ENCODE measurements at regions not wholly inside any gene's neighbourhood (a gene's known extent, or its start where the extent isn't known, plus 50 kb on each side); places are given as distances from the start of the nearest gene placed in this dataset.

GRCh38 chr13:39232401-39232980 lies 194.2 kb downstream of the NHLRC3 start:
- Histone ChIP-seq H3K27ac (ENCODE audit: low read depth in 2 of 2, low read length in 2 of 2) (no peak overlapping the region), H3K4me1 (ENCODE audit: control insufficient read depth in 2 of 2, insufficient read depth in 2 of 2, low read length in 2 of 2) (no peaks in the 10 kb centered on the region), H3K9me3 (ENCODE audit: control insufficient read depth in 2 of 2, low read length in 2 of 2) (no peaks in the 10 kb centered on the region), H3K9ac (ENCODE audit: low read depth in 1 of 2, low read length in 2 of 2) (no peak overlapping the region), H3K27me3 (ENCODE audit: control insufficient read depth in 2 of 2, insufficient read depth in 2 of 2, low read length in 2 of 2) (no peaks in the 10 kb centered on the region), H3K36me3 (ENCODE audit: control insufficient read depth in 2 of 2, insufficient read depth in 2 of 2, low read length in 2 of 2) (no peaks in the 10 kb centered on the region), H3K4me3 (ENCODE audit: low read length in 2 of 2) (no peak overlapping the region)

GRCh38 chr13:39232999-39233398 lies 194.7 kb downstream of the NHLRC3 start:
- no peaks in the 10 kb centered on the region for H3K4me1 ChIP-seq (ENCODE audit: control insufficient read depth in 2 of 2, insufficient read depth in 2 of 2, low read length in 2 of 2)
- no peaks in the 10 kb centered on the region for H3K9me3 ChIP-seq (ENCODE audit: control insufficient read depth in 2 of 2, low read length in 2 of 2)
- H3K9ac ChIP-seq (ENCODE audit: low read depth in 1 of 2, low read length in 2 of 2) = no peak overlapping the region
- H3K27me3 ChIP-seq (ENCODE audit: control insufficient read depth in 2 of 2, insufficient read depth in 2 of 2, low read length in 2 of 2) = no peaks in the 10 kb centered on the region
- H3K36me3 ChIP-seq (ENCODE audit: control insufficient read depth in 2 of 2, insufficient read depth in 2 of 2, low read length in 2 of 2) = no peaks in the 10 kb centered on the region
- no peak overlapping the region for H3K27ac ChIP-seq (ENCODE audit: low read depth in 2 of 2, low read length in 2 of 2)
- no peak overlapping the region for H3K4me3 ChIP-seq (ENCODE audit: low read length in 2 of 2)

- no peaks in the 10 kb centered on the region for H3K27me3 ChIP-seq (ENCODE audit: control insufficient read depth in 2 of 2, insufficient read depth in 2 of 2, low read length in 2 of 2)
- no peaks in the 10 kb centered on the region for H3K36me3 ChIP-seq (ENCODE audit: control insufficient read depth in 2 of 2, insufficient read depth in 2 of 2, low read length in 2 of 2)
- H3K4me3 ChIP-seq (ENCODE audit: low read length in 2 of 2) = no peak overlapping the region
- H3K4me1 ChIP-seq (ENCODE audit: control insufficient read depth in 2 of 2, insufficient read depth in 2 of 2, low read length in 2 of 2) = no peaks in the 10 kb centered on the region
- H3K9me3 ChIP-seq (ENCODE audit: control insufficient read depth in 2 of 2, low read length in 2 of 2) = no peaks in the 10 kb centered on the region
- no peak overlapping the region for H3K9ac ChIP-seq (ENCODE audit: low read depth in 1 of 2, low read length in 2 of 2)
- no peak overlapping the region for H3K27ac ChIP-seq (ENCODE audit: low read depth in 2 of 2, low read length in 2 of 2)
These were observed 195.3 kb downstream of the NHLRC3 start for GRCh38 chr13:39233519-39233918.

DNA sequence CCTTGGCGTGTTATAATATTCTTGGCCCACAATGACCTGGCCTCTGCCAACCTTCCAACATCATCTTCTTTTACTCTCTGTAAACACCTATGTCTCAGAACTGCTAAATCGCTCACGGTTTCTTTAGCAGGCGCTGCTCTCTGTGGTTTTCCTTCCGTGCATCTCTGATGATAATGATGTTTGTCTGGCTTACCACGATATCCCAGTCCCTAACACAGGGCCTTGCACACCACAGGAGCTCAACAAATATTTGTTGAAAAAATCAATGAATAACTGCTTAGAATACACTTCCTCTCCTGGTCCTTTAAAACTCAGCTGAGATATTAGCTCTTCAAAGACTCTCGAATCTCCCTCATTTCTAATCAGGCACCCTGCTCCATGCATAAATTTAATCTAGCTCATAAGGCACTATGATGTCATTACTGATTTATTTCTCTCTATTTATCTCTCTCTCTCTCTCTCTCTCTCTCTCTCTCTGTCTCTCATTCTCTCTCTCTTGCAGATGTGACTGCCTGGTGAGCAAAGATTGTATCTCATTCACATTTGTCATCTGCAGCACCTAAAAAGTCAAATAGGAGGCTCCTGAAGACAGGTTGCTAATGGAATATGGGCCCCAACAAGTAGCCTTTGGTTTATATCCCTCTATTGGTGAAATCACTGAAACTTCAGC lies 206.4 kb downstream of the NHLRC3 start:
- no peak overlapping the region for H3K27ac ChIP-seq (ENCODE audit: low read depth in 2 of 2, low read length in 2 of 2)
- H3K36me3 ChIP-seq (ENCODE audit: control insufficient read depth in 2 of 2, insufficient read depth in 2 of 2, low read length in 2 of 2) = no peaks in the 10 kb centered on the region
- H3K4me1 ChIP-seq (ENCODE audit: control insufficient read depth in 2 of 2, insufficient read depth in 2 of 2, low read length in 2 of 2) = no peaks in the 10 kb centered on the region
- H3K27me3 ChIP-seq (ENCODE audit: control insufficient read depth in 2 of 2, insufficient read depth in 2 of 2, low read length in 2 of 2) = no peaks in the 10 kb centered on the region
- H3K4me3 ChIP-seq (ENCODE audit: low read length in 2 of 2) = no peak overlapping the region
- H3K9ac ChIP-seq (ENCODE audit: low read depth in 1 of 2, low read length in 2 of 2) = no peak overlapping the region
- no peaks in the 10 kb centered on the region for H3K9me3 ChIP-seq (ENCODE audit: control insufficient read depth in 2 of 2, low read length in 2 of 2)

GRCh38 chr13:39245688-39246087 lies 207.4 kb downstream of the NHLRC3 start:
- H3K27me3 ChIP-seq (ENCODE audit: control insufficient read depth in 2 of 2, insufficient read depth in 2 of 2, low read length in 2 of 2) = no peaks in the 10 kb centered on the region
- H3K4me1 ChIP-seq (ENCODE audit: control insufficient read depth in 2 of 2, insufficient read depth in 2 of 2, low read length in 2 of 2) = no peaks in the 10 kb centered on the region
- no peak overlapping the region for H3K27ac ChIP-seq (ENCODE audit: low read depth in 2 of 2, low read length in 2 of 2)
- H3K4me3 ChIP-seq (ENCODE audit: low read length in 2 of 2) = no peak overlapping the region
- H3K9me3 ChIP-seq (ENCODE audit: control insufficient read depth in 2 of 2, low read length in 2 of 2) = no peaks in the 10 kb centered on the region
- H3K9ac ChIP-seq (ENCODE audit: low read depth in 1 of 2, low read length in 2 of 2) = no peak overlapping the region
- H3K36me3 ChIP-seq (ENCODE audit: control insufficient read depth in 2 of 2, insufficient read depth in 2 of 2, low read length in 2 of 2) = no peaks in the 10 kb centered on the region

GRCh38 chr13:39249982-39250381 lies 211.7 kb downstream of the NHLRC3 start:
- Histone ChIP-seq H3K27me3 (ENCODE audit: control insufficient read depth in 2 of 2, insufficient read depth in 2 of 2, low read length in 2 of 2) (no peaks in the 10 kb centered on the region), H3K9ac (ENCODE audit: low read depth in 1 of 2, low read length in 2 of 2) (no peak overlapping the region), H3K36me3 (ENCODE audit: control insufficient read depth in 2 of 2, insufficient read depth in 2 of 2, low read length in 2 of 2) (no peaks in the 10 kb centered on the region), H3K9me3 (ENCODE audit: control insufficient read depth in 2 of 2, low read length in 2 of 2) (no peaks in the 10 kb centered on the region), H3K4me3 (ENCODE audit: low read length in 2 of 2) (no peak overlapping the region), H3K27ac (ENCODE audit: low read depth in 2 of 2, low read length in 2 of 2) (no peak overlapping the region), H3K4me1 (ENCODE audit: control insufficient read depth in 2 of 2, insufficient read depth in 2 of 2, low read length in 2 of 2) (no peaks in the 10 kb centered on the region)

- Histone ChIP-seq H3K9ac (ENCODE audit: low read depth in 1 of 2, low read length in 2 of 2) (no peak overlapping the region), H3K27ac (ENCODE audit: low read depth in 2 of 2, low read length in 2 of 2) (no peak overlapping the region), H3K4me3 (ENCODE audit: low read length in 2 of 2) (no peak overlapping the region), H3K9me3 (ENCODE audit: control insufficient read depth in 2 of 2, low read length in 2 of 2) (no peaks in the 10 kb centered on the region), H3K27me3 (ENCODE audit: control insufficient read depth in 2 of 2, insufficient read depth in 2 of 2, low read length in 2 of 2) (no peaks in the 10 kb centered on the region), H3K36me3 (ENCODE audit: control insufficient read depth in 2 of 2, insufficient read depth in 2 of 2, low read length in 2 of 2) (no peaks in the 10 kb centered on the region), H3K4me1 (ENCODE audit: control insufficient read depth in 2 of 2, insufficient read depth in 2 of 2, low read length in 2 of 2) (no peaks in the 10 kb centered on the region)
These were observed 212.2 kb downstream of the NHLRC3 start for GRCh38 chr13:39250440-39250839.

DNA sequence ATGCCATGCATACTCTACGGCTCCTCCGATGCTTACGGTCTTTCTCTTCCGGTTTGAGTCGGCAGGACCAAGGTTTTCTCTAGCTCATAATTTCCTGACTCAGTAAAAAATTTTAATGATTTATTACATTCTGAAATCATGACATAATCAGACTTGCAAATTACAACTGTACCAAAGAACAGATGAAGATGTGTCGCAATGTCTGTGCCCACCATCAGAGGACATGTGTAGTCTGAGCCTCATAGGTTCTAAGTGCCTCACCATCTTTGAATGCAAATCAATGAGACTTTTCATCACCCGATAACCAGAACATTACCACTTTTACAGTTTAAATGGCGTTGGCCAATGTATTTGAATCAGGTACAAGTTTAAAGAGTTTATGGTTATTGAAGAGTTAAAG lies 213.1 kb downstream of the NHLRC3 start:
- H3K4me3 ChIP-seq (ENCODE audit: low read length in 2 of 2) = no peak overlapping the region
- H3K27ac ChIP-seq (ENCODE audit: low read depth in 2 of 2, low read length in 2 of 2) = no peak overlapping the region
- no peak overlapping the region for H3K9ac ChIP-seq (ENCODE audit: low read depth in 1 of 2, low read length in 2 of 2)
- H3K4me1 ChIP-seq (ENCODE audit: control insufficient read depth in 2 of 2, insufficient read depth in 2 of 2, low read length in 2 of 2) = no peaks in the 10 kb centered on the region
- H3K9me3 ChIP-seq (ENCODE audit: control insufficient read depth in 2 of 2, low read length in 2 of 2) = no peaks in the 10 kb centered on the region
- no peaks in the 10 kb centered on the region for H3K27me3 ChIP-seq (ENCODE audit: control insufficient read depth in 2 of 2, insufficient read depth in 2 of 2, low read length in 2 of 2)
- H3K36me3 ChIP-seq (ENCODE audit: control insufficient read depth in 2 of 2, insufficient read depth in 2 of 2, low read length in 2 of 2) = no peaks in the 10 kb centered on the region

DNA sequence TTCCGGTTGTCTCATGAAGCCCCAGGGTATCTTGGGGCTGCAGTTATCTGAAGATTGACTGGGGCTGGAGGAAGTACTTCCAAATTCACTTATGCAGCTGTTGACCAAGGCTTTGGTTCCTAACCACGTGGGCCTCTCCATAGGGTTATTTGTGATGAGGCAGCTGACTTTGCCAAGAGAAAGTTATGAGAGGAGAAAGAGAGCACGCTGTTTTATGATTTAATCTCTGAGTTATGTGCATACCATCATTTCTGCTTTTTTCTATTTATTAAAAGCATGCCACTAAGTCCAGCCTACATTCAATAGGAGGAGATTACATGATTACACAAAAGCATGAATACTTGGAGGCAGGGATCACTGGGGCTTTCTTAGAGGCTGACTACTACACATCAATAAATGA lies 215.5 kb downstream of the NHLRC3 start:
- Histone ChIP-seq H3K4me3 (ENCODE audit: low read length in 2 of 2) (no peak overlapping the region), H3K9ac (ENCODE audit: low read depth in 1 of 2, low read length in 2 of 2) (no peak overlapping the region), H3K36me3 (ENCODE audit: control insufficient read depth in 2 of 2, insufficient read depth in 2 of 2, low read length in 2 of 2) (no peaks in the 10 kb centered on the region), H3K27ac (ENCODE audit: low read depth in 2 of 2, low read length in 2 of 2) (no peak overlapping the region), H3K4me1 (ENCODE audit: control insufficient read depth in 2 of 2, insufficient read depth in 2 of 2, low read length in 2 of 2) (no peaks in the 10 kb centered on the region), H3K9me3 (ENCODE audit: control insufficient read depth in 2 of 2, low read length in 2 of 2) (no peaks in the 10 kb centered on the region), H3K27me3 (ENCODE audit: control insufficient read depth in 2 of 2, insufficient read depth in 2 of 2, low read length in 2 of 2) (no peaks in the 10 kb centered on the region)

GRCh38 chr13:39254601-39255000 lies 216.3 kb downstream of the NHLRC3 start:
- Histone ChIP-seq H3K4me3 (ENCODE audit: low read length in 2 of 2) (no peak overlapping the region), H3K4me1 (ENCODE audit: control insufficient read depth in 2 of 2, insufficient read depth in 2 of 2, low read length in 2 of 2) (no peaks in the 10 kb centered on the region), H3K27ac (ENCODE audit: low read depth in 2 of 2, low read length in 2 of 2) (no peak overlapping the region), H3K9me3 (ENCODE audit: control insufficient read depth in 2 of 2, low read length in 2 of 2) (no peaks in the 10 kb centered on the region), H3K36me3 (ENCODE audit: control insufficient read depth in 2 of 2, insufficient read depth in 2 of 2, low read length in 2 of 2) (no peaks in the 10 kb centered on the region), H3K9ac (ENCODE audit: low read depth in 1 of 2, low read length in 2 of 2) (no peak overlapping the region), H3K27me3 (ENCODE audit: control insufficient read depth in 2 of 2, insufficient read depth in 2 of 2, low read length in 2 of 2) (no peaks in the 10 kb centered on the region)

All from mucosa of rectum (tissue), 2 donors.